GM10266 (cell line): ENCODE measurements at regions not wholly inside any gene's neighbourhood (a gene's known extent, or its start where the extent isn't known, plus 50 kb on each side); places are given as distances from the start of the nearest gene placed in this dataset.

ENCODE experiments used
- DNase-seq: peaks from one replicate; pipeline ENCODE4 v3.0.0; 2012; ENCODE audit errors: extremely low spot score
- TF ChIP-seq, protein P1 (sequence below): IDR thresholded peaks from 2 replicates; pipeline ENCODE4 v1.5.1; 2012; ENCODE audit warnings: mild to moderate bottlenecking, low read depth; ENCODE audit not compliant: control insufficient read depth, insufficient read depth; ENCODE audit errors: missing control alignments

DNA sequence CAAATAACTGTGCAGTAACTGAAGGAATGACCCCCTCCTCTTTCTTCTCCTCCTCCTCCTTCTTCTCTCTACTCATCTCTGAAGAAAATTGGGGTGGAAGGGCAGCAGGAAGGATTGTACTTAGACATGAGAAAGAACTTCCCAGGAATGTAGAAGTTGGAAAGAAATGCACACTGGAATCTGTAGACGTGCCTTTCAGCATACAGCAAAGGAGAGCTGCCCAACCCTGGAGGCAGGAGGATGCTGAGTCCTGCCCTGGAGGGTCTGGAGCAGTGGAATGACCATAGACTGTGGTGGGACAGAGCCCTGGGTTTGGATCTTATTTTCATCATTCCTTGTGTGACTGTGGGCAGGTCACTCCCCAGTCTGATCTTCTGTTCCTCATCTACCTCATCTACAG lies 80.1 kb downstream of the PJA1 start:
- TF ChIP-seq, protein P1, sequence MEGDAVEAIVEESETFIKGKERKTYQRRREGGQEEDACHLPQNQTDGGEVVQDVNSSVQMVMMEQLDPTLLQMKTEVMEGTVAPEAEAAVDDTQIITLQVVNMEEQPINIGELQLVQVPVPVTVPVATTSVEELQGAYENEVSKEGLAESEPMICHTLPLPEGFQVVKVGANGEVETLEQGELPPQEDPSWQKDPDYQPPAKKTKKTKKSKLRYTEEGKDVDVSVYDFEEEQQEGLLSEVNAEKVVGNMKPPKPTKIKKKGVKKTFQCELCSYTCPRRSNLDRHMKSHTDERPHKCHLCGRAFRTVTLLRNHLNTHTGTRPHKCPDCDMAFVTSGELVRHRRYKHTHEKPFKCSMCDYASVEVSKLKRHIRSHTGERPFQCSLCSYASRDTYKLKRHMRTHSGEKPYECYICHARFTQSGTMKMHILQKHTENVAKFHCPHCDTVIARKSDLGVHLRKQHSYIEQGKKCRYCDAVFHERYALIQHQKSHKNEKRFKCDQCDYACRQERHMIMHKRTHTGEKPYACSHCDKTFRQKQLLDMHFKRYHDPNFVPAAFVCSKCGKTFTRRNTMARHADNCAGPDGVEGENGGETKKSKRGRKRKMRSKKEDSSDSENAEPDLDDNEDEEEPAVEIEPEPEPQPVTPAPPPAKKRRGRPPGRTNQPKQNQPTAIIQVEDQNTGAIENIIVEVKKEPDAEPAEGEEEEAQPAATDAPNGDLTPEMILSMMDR = no peak
- no peak for DNase-seq

DNA sequence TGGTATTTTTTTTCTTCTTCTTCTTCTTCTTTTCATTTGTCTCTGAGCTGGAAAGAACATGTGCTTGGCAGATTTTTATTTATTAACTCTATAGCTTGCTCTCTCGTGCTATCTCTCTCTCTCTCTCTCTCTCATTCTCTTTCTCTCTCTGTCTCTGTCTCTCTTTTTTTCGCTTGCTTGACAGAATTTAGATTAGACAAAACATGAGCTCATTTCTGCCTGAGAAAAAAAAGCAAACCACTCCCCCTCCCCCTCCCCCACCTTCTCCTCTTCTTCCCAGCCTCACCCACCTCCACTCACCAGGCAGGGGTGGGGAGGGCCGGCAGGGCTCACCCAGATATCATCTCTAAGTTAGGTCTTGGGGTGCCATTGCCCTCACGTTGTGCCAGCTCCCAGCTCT lies 81.5 kb downstream of the PJA1 start:
- TF ChIP-seq, protein P1 = no peak
- DNase-seq = no peak

GRCh38 chrX:69083361-69083760 lies 81.9 kb downstream of the PJA1 start:
- no peak for DNase-seq
- TF ChIP-seq, protein P1 = no peak

GRCh38 chrX:69082753-69083150 lies 82.5 kb downstream of the PJA1 start:
- TF ChIP-seq, protein P1 = no peak

DNA sequence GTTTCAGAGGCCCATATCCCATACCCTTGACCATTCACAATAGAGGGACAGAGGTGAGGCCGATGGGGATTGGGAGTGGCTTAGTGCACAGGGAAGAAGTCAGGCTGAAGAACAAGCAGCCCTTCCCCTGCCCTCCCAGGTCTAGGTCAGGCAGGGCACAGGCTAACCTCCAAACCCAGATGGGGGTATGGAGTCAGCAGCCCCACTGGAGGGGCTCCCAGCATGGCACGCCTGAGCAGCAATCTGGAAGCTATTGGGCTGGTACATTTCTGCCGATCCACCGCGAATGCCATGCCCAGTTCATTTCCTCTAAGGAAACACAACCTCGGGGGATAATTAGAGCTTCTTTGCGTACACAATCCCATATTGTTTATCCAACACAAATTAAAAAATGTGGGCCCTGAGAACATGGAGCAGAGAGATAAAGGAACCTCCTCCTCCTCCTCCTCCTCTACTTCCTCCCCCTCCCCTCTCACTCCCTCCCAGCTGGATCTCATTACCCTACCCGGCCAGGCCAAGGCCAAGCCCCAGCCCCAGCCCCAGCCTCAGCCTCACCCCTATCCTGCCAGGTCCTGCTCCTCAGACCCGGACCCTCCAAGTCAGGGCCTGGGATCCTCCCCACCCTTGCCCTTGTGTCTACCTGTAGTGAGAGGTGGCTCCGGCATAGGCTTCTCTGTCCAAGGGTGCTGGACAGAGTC lies 83.0 kb downstream of the PJA1 start:
- no peak for DNase-seq
- TF ChIP-seq, protein P1 = no peak

More at GRCh38 chrX:69082753-69083150, 82.5 kb downstream of the PJA1 start:
- DNase-seq = no peak

- no peak for DNase-seq
- TF ChIP-seq, protein P1 = no peak
Observed at GRCh38 chrX:69080855-69081465, 84.3 kb downstream of the PJA1 start.

GRCh38 chrX:69079268-69079667 lies 86.0 kb downstream of the PJA1 start:
- DNase-seq = no peak
- TF ChIP-seq, protein P1 = no peak
